AG10803 (cell line): ENCODE measurements at regions not wholly inside any gene's neighbourhood (a gene's known extent, or its start where the extent isn't known, plus 50 kb on each side); places are given as distances from the start of the nearest gene placed in this dataset.

Source experiments
- DNase-seq: peaks from one replicate; pipeline ENCODE4 v3.0.0; 2010; ENCODE audit warnings: low read depth
- H3K4me3 ChIP-seq: 2 replicates; pipeline ENCODE4 v1.5.1; 2011; ENCODE audit warnings: mild to moderate bottlenecking, low read length, control low read depth
- CTCF ChIP-seq: conservative IDR thresholded peaks from 2 replicates; pipeline ENCODE4 v1.5.1; 2011; ENCODE audit warnings: mild to moderate bottlenecking, low read length, control low read depth, inconsistent platforms

- TF ChIP-seq CTCF: no peak
- no peak for DNase-seq
- H3K4me3 ChIP-seq: no peak overlapping the region
Measured at GRCh38 chr1:76744989-76745388, 122.3 kb upstream of the ST6GALNAC5 start.

- no peak for TF ChIP-seq CTCF
- no peak for DNase-seq
- no peak overlapping the region for H3K4me3 ChIP-seq
Measured at GRCh38 chr1:76746206-76746605, 121.1 kb upstream of the ST6GALNAC5 start.

GRCh38 chr1:76754730-76755129 lies 112.5 kb upstream of the ST6GALNAC5 start:
- no peak for TF ChIP-seq CTCF
- no peak for DNase-seq
- no peak overlapping the region for H3K4me3 ChIP-seq

GRCh38 chr1:76759171-76759860 lies 108.0 kb upstream of the ST6GALNAC5 start:
- H3K4me3 ChIP-seq: no peak overlapping the region
- DNase-seq: no peak

GRCh38 chr1:76759950-76760349 lies 107.3 kb upstream of the ST6GALNAC5 start:
- no peak for TF ChIP-seq CTCF
- DNase-seq: peak; percentile 40
- H3K4me3 ChIP-seq: no peak overlapping the region

More at GRCh38 chr1:76759171-76759860, 108.0 kb upstream of the ST6GALNAC5 start:
- TF ChIP-seq CTCF: no peak

- H3K4me3 ChIP-seq: no peak overlapping the region
- DNase-seq: no peak
- TF ChIP-seq CTCF: no peak
Measured at GRCh38 chr1:76763738-76764137, 103.5 kb upstream of the ST6GALNAC5 start.

GRCh38 chr1:76764638-76765454 lies 102.4 kb upstream of the ST6GALNAC5 start:
- DNase-seq: no peak
- TF ChIP-seq CTCF: no peak
- H3K4me3 ChIP-seq: no peak overlapping the region
